ENCODE measurements at regions not wholly inside any gene's neighbourhood (a gene's known extent, or its start where the extent isn't known, plus 50 kb on each side); places are given as distances from the start of the nearest gene placed in this dataset.
"Not testable (repeated sequence)": the region's sequence is repeated elsewhere in the genome, so short reads cannot be mapped to it uniquely, and the experiment has no call there.

GRCh38 chr7:76117306-76117991 lies 69.5 kb downstream of the MDH2 start:
- DNase-seq; H3K4me3 Mint-ChIP-seq; H3K4me1 Mint-ChIP-seq (ENCODE audit: low read depth); H3K9me3 Mint-ChIP-seq; CTCF ChIA-PET; H3K27me3 Mint-ChIP-seq; POLR2A ChIA-PET; H3K36me3 Mint-ChIP-seq (ENCODE audit: low read depth); intact Hi-C loops (cut with micrococcal nuclease); H3K27ac Mint-ChIP-seq; ATAC-seq: not testable (repeated sequence)

GRCh38 chr7:76118253-76119036 lies 70.5 kb downstream of the MDH2 start:
- H3K27ac Mint-ChIP-seq; intact Hi-C loops (cut with micrococcal nuclease); H3K36me3 Mint-ChIP-seq (ENCODE audit: low read depth); H3K4me3 Mint-ChIP-seq; H3K27me3 Mint-ChIP-seq; DNase-seq; H3K4me1 Mint-ChIP-seq (ENCODE audit: low read depth); ATAC-seq; POLR2A ChIA-PET; H3K9me3 Mint-ChIP-seq: not testable (repeated sequence)
- CTCF ChIA-PET: interaction anchor here (0.6 kb wide), 1 partner anchor 55 kb away, joined by 3 read pairs; no protein-coding TSS in a partner anchor

DNA sequence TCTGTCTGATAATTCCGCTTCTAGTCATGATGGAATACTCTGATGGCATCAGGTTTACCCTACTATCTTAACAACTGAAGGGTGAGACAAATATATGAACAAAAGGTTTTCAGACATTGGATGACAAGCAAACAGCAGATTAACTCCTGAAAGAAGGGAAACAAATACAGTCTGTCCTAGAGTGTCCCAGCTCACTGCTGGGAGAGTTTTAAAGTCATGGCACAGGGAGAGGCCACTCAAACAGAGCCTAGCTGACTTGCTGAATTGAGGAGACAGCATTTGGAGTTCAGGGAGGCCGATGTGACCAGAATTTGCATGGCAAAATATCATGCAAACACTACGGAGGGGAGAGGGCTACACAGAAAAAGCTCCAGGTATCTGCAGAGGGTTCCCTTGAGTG lies 73.1 kb downstream of the MDH2 start:
- no peaks in the 10 kb centered on the region for H3K27me3 Mint-ChIP-seq
- POLR2A ChIA-PET: no interaction called here
- CTCF ChIA-PET: no interaction called here
- H3K4me1 Mint-ChIP-seq (ENCODE audit: low read depth): peaks cover 9% of the 10 kb centered on the region
- H3K27ac Mint-ChIP-seq: no peak overlapping the region
- DNase-seq: no peak
- H3K4me3 Mint-ChIP-seq: no peak overlapping the region
- H3K9me3 Mint-ChIP-seq: no peaks in the 10 kb centered on the region
- no peak for TF ChIP-seq CTCF (IDR thresholded peaks at IDR 0.05)
- H3K36me3 Mint-ChIP-seq (ENCODE audit: low read depth): no peaks in the 10 kb centered on the region
- intact Hi-C loops (cut with micrococcal nuclease): no loop called here
- ATAC-seq: no peak

DNA sequence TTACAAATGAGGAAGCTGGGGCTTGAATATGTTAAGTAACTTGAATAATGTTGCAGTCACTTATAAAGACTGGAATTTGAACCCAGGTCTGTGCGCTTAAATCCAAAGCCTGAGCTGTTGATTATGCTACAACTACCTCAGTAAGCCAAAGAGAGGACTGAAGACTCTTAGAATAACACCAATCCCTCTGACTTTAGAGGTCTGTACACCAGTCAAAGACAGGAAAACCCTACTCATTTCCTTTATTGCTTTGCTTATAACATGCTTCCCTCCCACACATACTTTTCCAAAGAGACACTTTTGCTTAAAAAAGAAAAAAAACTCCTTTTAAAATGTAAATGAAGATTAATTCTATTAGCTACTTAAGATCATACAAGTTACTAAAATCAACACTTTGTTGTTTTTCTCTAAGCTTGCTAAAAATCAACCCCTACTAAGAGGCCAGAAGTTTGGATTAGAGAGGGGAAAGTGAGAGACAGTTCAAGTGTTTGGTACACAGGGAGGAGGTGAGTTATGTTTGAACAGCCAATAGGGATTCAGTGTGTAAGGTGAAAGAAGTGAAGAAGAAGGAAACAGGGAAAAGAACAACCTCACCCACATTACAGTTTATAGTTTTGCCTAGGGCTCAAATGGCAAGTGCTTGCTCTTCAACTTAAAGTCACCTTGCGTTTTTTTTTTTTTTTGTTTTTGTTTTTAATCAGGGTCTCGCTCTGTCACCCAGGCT lies 74.8 kb downstream of the MDH2 start:
- H3K27ac Mint-ChIP-seq: no peak overlapping the region
- H3K27me3 Mint-ChIP-seq: no peaks in the 10 kb centered on the region
- peaks cover 9% of the 10 kb centered on the region for H3K4me1 Mint-ChIP-seq (ENCODE audit: low read depth)
- H3K9me3 Mint-ChIP-seq: no peaks in the 10 kb centered on the region
- POLR2A ChIA-PET: no interaction called here
- H3K4me3 Mint-ChIP-seq: no peak overlapping the region
- intact Hi-C loops (cut with micrococcal nuclease): no loop called here
- H3K36me3 Mint-ChIP-seq (ENCODE audit: low read depth): no peaks in the 10 kb centered on the region
- ATAC-seq (no peak), DNase-seq (no peak)
- CTCF ChIA-PET: no interaction called here
- TF ChIP-seq CTCF (IDR thresholded peaks at IDR 0.05): no peak

DNA sequence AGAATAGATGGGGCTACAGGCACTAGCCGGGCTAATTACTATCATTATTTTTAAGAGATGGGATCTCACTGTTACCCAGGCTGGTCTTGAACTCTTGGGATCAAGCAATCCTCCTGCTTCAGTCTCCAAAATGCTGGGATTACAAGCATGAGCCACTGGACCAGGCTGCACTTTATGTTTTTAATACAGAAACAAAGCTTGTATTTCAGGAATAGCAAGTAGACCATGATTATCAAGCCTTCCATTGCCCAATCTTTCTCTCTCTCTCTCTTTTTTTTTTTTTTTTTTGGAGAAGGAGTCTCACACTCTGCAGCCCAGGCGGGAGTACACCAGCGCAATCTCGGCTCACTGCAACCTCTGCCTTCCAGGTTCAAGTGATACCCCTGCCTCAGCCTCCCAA lies 75.4 kb downstream of the MDH2 start:
- no peak for DNase-seq
- Mint-ChIP-seq H3K27me3 (no peaks in the 10 kb centered on the region), H3K9me3 (no peaks in the 10 kb centered on the region), H3K27ac (no peak overlapping the region), H3K4me3 (no peak overlapping the region), H3K36me3 (ENCODE audit: low read depth) (no peaks in the 10 kb centered on the region), H3K4me1 (ENCODE audit: low read depth) (peaks cover 9% of the 10 kb centered on the region)
- ATAC-seq: no peak
- no peak for TF ChIP-seq CTCF (IDR thresholded peaks at IDR 0.05)
- ChIA-PET CTCF (no interaction called here), POLR2A (no interaction called here)
- intact Hi-C loops (cut with micrococcal nuclease): no loop called here

DNA sequence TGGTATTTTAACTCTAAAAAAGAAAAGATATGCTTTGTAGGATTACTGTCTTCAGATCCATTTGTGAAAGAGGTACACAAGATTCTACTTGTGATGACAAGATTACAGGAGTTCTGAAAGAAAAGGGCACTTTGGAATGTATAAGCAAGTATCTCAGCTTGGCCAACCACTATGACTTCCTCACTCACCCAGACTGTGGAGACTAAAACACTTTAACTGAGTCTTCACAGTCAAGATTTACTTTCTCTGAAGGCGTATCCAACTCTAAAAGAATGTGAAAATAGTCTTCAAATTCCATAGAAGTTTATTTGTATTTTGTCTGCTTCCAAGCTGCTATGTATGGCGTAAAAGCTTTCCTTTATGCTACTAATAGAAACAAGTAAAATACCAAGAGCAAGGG lies 76.1 kb upstream of the SRRM3 start:
- POLR2A ChIA-PET: no interaction called here
- H3K27me3 Mint-ChIP-seq: peaks cover 2% of the 10 kb centered on the region
- DNase-seq: no peak
- H3K4me1 Mint-ChIP-seq (ENCODE audit: low read depth): peaks cover 12% of the 10 kb centered on the region
- no peaks in the 10 kb centered on the region for H3K9me3 Mint-ChIP-seq
- CTCF ChIA-PET: no interaction called here
- intact Hi-C loops (cut with micrococcal nuclease): no loop called here
- H3K36me3 Mint-ChIP-seq (ENCODE audit: low read depth): no peaks in the 10 kb centered on the region
- no peak overlapping the region for H3K27ac Mint-ChIP-seq
- no peak overlapping the region for H3K4me3 Mint-ChIP-seq
- TF ChIP-seq CTCF (IDR thresholded peaks at IDR 0.05): no peak
- ATAC-seq: no peak

Measured in activated CD8-positive, alpha-beta T cell treated with anti-CD3 and anti-CD28 coated beads for 36 hours (primary cell).